GM21737 (cell line): ENCODE measurements at regions not wholly inside any gene's neighbourhood (a gene's known extent, or its start where the extent isn't known, plus 50 kb on each side); places are given as distances from the start of the nearest gene placed in this dataset.

Experiments used
- ATAC-seq: cut with Tn5 transposase; IDR thresholded peaks from one replicate; pipeline ENCODE4 v1.9.1; 2021; ENCODE audit warnings: mild to moderate bottlenecking, moderate library complexity; ENCODE audit not compliant: unreplicated experiment

GRCh38 chr11:25317216-25317615 lies 820.4 kb downstream of the LUZP2 start:
- ATAC-seq = no peak

- ATAC-seq = no peak
These were observed 822.3 kb downstream of the LUZP2 start for GRCh38 chr11:25319127-25319526.

GRCh38 chr11:25327656-25328055 lies 830.8 kb downstream of the LUZP2 start:
- no peak for ATAC-seq

- ATAC-seq = no peak
These were observed 842.4 kb downstream of the LUZP2 start for GRCh38 chr11:25339281-25339680.

GRCh38 chr11:25349537-25349936 lies 852.7 kb downstream of the LUZP2 start:
- ATAC-seq = no peak

- no peak for ATAC-seq
These were observed 854.3 kb downstream of the LUZP2 start for GRCh38 chr11:25350899-25351803.

- ATAC-seq = no peak
These were observed 860.3 kb downstream of the LUZP2 start for GRCh38 chr11:25357133-25357532.

GRCh38 chr11:25377466-25377865 lies 880.6 kb downstream of the LUZP2 start:
- no peak for ATAC-seq

- no peak for ATAC-seq
These were observed 900.0 kb downstream of the LUZP2 start for GRCh38 chr11:25396847-25397246.

- no peak for ATAC-seq
These were observed 911.3 kb downstream of the LUZP2 start for GRCh38 chr11:25408146-25408545.

- ATAC-seq = no peak
These were observed 916.1 kb upstream of the ANO3 start for GRCh38 chr11:25415793-25416192.

- ATAC-seq = no peak
These were observed 908.3 kb upstream of the ANO3 start for GRCh38 chr11:25423436-25424199.

GRCh38 chr11:25432376-25432775 lies 899.6 kb upstream of the ANO3 start:
- ATAC-seq = no peak

GRCh38 chr11:25435197-25435596 lies 896.7 kb upstream of the ANO3 start:
- no peak for ATAC-seq

GRCh38 chr11:25436326-25436725 lies 895.6 kb upstream of the ANO3 start:
- ATAC-seq = no peak

- no peak for ATAC-seq
These were observed 890.5 kb upstream of the ANO3 start for GRCh38 chr11:25441421-25441820.

GRCh38 chr11:25449091-25449490 lies 882.8 kb upstream of the ANO3 start:
- no peak for ATAC-seq

- ATAC-seq = no peak
These were observed 878.5 kb upstream of the ANO3 start for GRCh38 chr11:25453471-25453870.

GRCh38 chr11:25456211-25456610 lies 875.7 kb upstream of the ANO3 start:
- ATAC-seq = no peak

- no peak for ATAC-seq
These were observed 847.9 kb upstream of the ANO3 start for GRCh38 chr11:25483915-25484635.

- no peak for ATAC-seq
These were observed 846.6 kb upstream of the ANO3 start for GRCh38 chr11:25485315-25485714.
